SK-N-SH (cell line): ENCODE measurements at regions not wholly inside any gene's neighbourhood (a gene's known extent, or its start where the extent isn't known, plus 50 kb on each side); places are given as distances from the start of the nearest gene placed in this dataset.

ENCODE experiments used
- CTCF ChIA-PET: fragments of 300-600, 350-600 bp; formaldehyde crosslinking; extraction: SDS; loops from one replicate; lab custom pipeline; 2021; lab: Yijun Ruan, JAX
- POLR2A ChIA-PET: fragments of 350-600 bp; sonication (Branson Sonifier 250); formaldehyde crosslinking; extraction: SDS; loops from one replicate; lab custom pipeline; 2020; ENCODE audit warnings: antibody characterized with exemption, inconsistent platforms; lab: Yijun Ruan, JAX
- DNase-seq: peaks from one replicate; pipeline ENCODE4 v3.0.0; 2012
- H2AFZ ChIP-seq: fragments of 200-600 bp; sonication (generic); 2 replicates; pipeline ENCODE4 v1.8.1; 2016; ENCODE audit warnings: antibody characterized with exemption, mild to moderate bottlenecking, low read depth
- H3F3A ChIP-seq: fragments of 200-600 bp; sonication (generic); replicated peaks from 2 replicates; pipeline ENCODE3; 2016; ENCODE audit warnings: antibody characterized with exemption, mild to moderate bottlenecking; ENCODE audit not compliant: insufficient read depth
- H3K27ac ChIP-seq, 2 experiments: fragments of 200-500 bp in 1 of 2; fragments of 200-600 bp in 1 of 2; sonication (Bioruptor generic) in 1 of 2; sonication (generic), shearing (Covaris generic) in 1 of 2; 2 replicates each; pipeline versions ENCODE4 v1.5.1 to v1.6.1; 2014 to 2016; ENCODE audit warnings: low read depth in 2 of 2, inconsistent platforms in 1 of 2, low read length in 1 of 2, mild to moderate bottlenecking in 1 of 2, mixed read lengths in 1 of 2
- H3K27me3 ChIP-seq: fragments of 200-600 bp; sonication (generic), shearing (Covaris generic); 2 replicates; pipeline ENCODE4 v1.6.1; 2016; ENCODE audit warnings: mixed run types; ENCODE audit not compliant: insufficient read depth
- H3K36me3 ChIP-seq, 2 experiments: fragments of 200-500 bp in 1 of 2; fragments of 200-600 bp in 1 of 2; sonication (Bioruptor generic) in 1 of 2; sonication (generic) in 1 of 2; replicated peaks in 1 of 2; 2 replicates each; pipeline versions ENCODE3 to v1.5.1; 2014 to 2016; ENCODE audit warnings: low read length in 1 of 2, mild to moderate bottlenecking in 1 of 2; ENCODE audit not compliant: insufficient read depth in 2 of 2, control insufficient read depth in 1 of 2
- H3K4me1 ChIP-seq, 2 experiments: fragments of 200-500 bp in 1 of 2; fragments of 200-600 bp in 1 of 2; sonication (Bioruptor generic) in 1 of 2; sonication (generic), shearing (Covaris generic) in 1 of 2; 2 replicates each; pipeline versions ENCODE4 v1.5.1 to v1.6.1; 2014 to 2016; ENCODE audit warnings: low read depth in 1 of 2, low read length in 1 of 2, mixed run types in 1 of 2; ENCODE audit not compliant: insufficient read depth in 2 of 2, control insufficient read depth in 1 of 2
- H3K4me2 ChIP-seq: fragments of 200-600 bp; sonication (generic), shearing (Covaris generic); 2 replicates; pipeline ENCODE4 v1.6.1; 2017; ENCODE audit warnings: mixed run types
- H3K4me3 ChIP-seq, 2 experiments: fragments of 200-500 bp in 1 of 2; fragments of 200-600 bp in 1 of 2; sonication (Bioruptor generic) in 1 of 2; sonication (generic), shearing (Covaris generic) in 1 of 2; 2 replicates each; pipeline versions ENCODE4 v1.5.1 to v1.8.1; 2014 to 2016; ENCODE audit warnings: low read depth in 2 of 2, inconsistent platforms in 1 of 2, low read length in 1 of 2, mild to moderate bottlenecking in 1 of 2, mixed read lengths in 1 of 2, moderate library complexity in 1 of 2
- H3K79me2 ChIP-seq: fragments of 200-600 bp; sonication (generic); 2 replicates; pipeline ENCODE4 v1.8.1; 2017; ENCODE audit warnings: mild to moderate bottlenecking; ENCODE audit not compliant: insufficient read depth
- H3K9ac ChIP-seq: fragments of 200-600 bp; sonication (generic); 2 replicates; pipeline ENCODE4 v1.6.1; 2017; ENCODE audit warnings: mixed run types
- H3K9me2 ChIP-seq: fragments of 200-600 bp; sonication (generic); 2 replicates; pipeline ENCODE4 v1.6.1; 2017; ENCODE audit warnings: mixed run types
- H3K9me3 ChIP-seq: fragments of 200-600 bp; sonication (generic); 2 replicates; pipeline ENCODE4 v1.6.1; 2017; ENCODE audit warnings: mixed run types, mild to moderate bottlenecking, moderate library complexity
- H4K20me1 ChIP-seq: fragments of 200-600 bp; sonication (generic); 2 replicates; pipeline ENCODE4 v1.6.1; 2017; ENCODE audit warnings: mild to moderate bottlenecking, mixed run types; ENCODE audit not compliant: insufficient read depth
- CHD2 ChIP-seq: fragments of 150-350 bp; IDR thresholded peaks from 2 replicates; pipeline ENCODE4 v1.6.1; 2018; ENCODE audit warnings: low read length; ENCODE audit not compliant: partially characterized antibody
- ELF1 ChIP-seq: IDR thresholded peaks from 2 replicates; pipeline ENCODE4 v1.4.0; 2012
- EZH2phosphoT487 ChIP-seq: fragments of 200-600 bp; sonication (generic); IDR thresholded peaks from 2 replicates; pipeline ENCODE4 v1.6.1; 2017; ENCODE audit warnings: low read depth, mixed run types, mild to moderate bottlenecking, antibody characterized with exemption, moderate library complexity, borderline replicate concordance
- FOSL2 ChIP-seq: IDR thresholded peaks from 2 replicates; pipeline ENCODE4 v1.4.0; 2012; ENCODE audit warnings: low read depth, mild to moderate bottlenecking, moderate library complexity, borderline replicate concordance
- MXI1 ChIP-seq: IDR thresholded peaks from 2 replicates; pipeline ENCODE4 v1.6.1; 2012; ENCODE audit warnings: mild to moderate bottlenecking, low read depth, low read length, improper control_type of control experiment
- POLR2AphosphoS5 ChIP-seq: IDR thresholded peaks from 2 replicates; pipeline ENCODE4 v1.6.1; 2012; ENCODE audit warnings: low read depth, low read length
- RAD21 ChIP-seq: IDR thresholded peaks from 2 replicates; pipeline ENCODE4 v1.6.1; 2012; ENCODE audit warnings: mild to moderate bottlenecking, low read length
- RCOR1 ChIP-seq: fragments of 150-350 bp; IDR thresholded peaks from 2 replicates; pipeline ENCODE4 v1.6.1; 2017; ENCODE audit warnings: antibody characterized with exemption, low read length
- TAF1 ChIP-seq: IDR thresholded peaks from 2 replicates; pipeline ENCODE4 v1.6.1; 2012; ENCODE audit warnings: low read depth, mild to moderate bottlenecking, low read length, moderate library complexity, borderline replicate concordance
- TEAD4 ChIP-seq: IDR thresholded peaks from 2 replicates; pipeline ENCODE4 v1.4.0; 2012; ENCODE audit warnings: mild to moderate bottlenecking, borderline replicate concordance; ENCODE audit not compliant: insufficient read depth
- YY1 ChIP-seq: IDR thresholded peaks from 2 replicates; pipeline ENCODE4 v1.4.0; 2012; ENCODE audit warnings: low read depth, mild to moderate bottlenecking
- WGBS: methylation state at CpG from one replicate; pipeline ENCODE4 v1.1.6; 2017; ENCODE audit warnings: low lambda C conversion rate; 5-methylcytosine and 5-hydroxymethylcytosine counted together
- TF ChIP-seq, protein P1 (sequence below): IDR thresholded peaks from 2 replicates; pipeline ENCODE4 v1.4.0; 2012; ENCODE audit warnings: low read depth, borderline replicate concordance
- TF ChIP-seq, protein P2 (sequence below): IDR thresholded peaks from 2 replicates; pipeline ENCODE4 v1.6.1; 2012; ENCODE audit warnings: mild to moderate bottlenecking, low read depth, low read length, moderate library complexity
- TF ChIP-seq, protein P3 (sequence below): fragments of 200-600 bp; sonication (generic); IDR thresholded peaks from 2 replicates; pipeline ENCODE4 v1.6.1; 2017; ENCODE audit warnings: antibody characterized with exemption, mild to moderate bottlenecking, moderate library complexity
- TF ChIP-seq, protein P4 (sequence below): IDR thresholded peaks from 2 replicates; pipeline ENCODE4; 2012
- TF ChIP-seq, protein P5 (sequence below): IDR thresholded peaks from 2 replicates; pipeline ENCODE4 v1.4.0; 2012; ENCODE audit warnings: low read depth, borderline replicate concordance

DNA sequence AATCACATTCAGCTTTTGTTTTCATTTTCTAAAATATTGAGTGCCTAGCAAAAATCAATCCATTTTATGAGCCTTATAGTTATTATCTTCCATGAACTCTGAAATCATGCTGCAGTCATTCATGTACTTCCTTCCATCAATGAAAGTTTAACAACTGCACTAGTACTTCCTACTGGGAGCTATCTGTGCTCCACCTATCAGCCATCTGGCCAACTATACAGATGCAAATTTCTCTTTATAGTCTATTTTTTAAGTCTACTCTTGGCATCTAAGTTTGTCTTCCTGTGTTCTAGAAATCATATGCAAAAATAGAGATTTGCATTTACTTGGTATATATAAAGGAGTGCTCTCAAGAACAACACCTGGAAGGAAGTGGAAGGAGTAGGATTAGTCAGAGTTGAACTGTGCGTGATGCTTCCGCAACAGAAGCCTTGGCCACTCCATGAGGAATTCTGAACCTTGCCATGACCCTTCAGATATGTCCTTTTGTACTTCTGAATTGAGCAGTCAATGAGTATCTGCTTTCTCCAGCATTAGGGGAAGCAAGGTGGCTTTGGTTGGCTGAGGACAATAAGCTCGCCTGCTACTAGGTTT is 403.2 kb upstream of the ADAMTS5 start:
- H3K79me2 ChIP-seq = no peaks in the 10 kb centered on the region
- POLR2A ChIA-PET = no interaction called here
- CTCF ChIA-PET = no interaction called here
- H3K9me2 ChIP-seq = no peaks in the 10 kb centered on the region
- no peak for TF ChIP-seq YY1
- TF ChIP-seq TEAD4 = no peak
- TF ChIP-seq MXI1 = no peak
- TF ChIP-seq RCOR1 = no peak
- TF ChIP-seq, protein P1, sequence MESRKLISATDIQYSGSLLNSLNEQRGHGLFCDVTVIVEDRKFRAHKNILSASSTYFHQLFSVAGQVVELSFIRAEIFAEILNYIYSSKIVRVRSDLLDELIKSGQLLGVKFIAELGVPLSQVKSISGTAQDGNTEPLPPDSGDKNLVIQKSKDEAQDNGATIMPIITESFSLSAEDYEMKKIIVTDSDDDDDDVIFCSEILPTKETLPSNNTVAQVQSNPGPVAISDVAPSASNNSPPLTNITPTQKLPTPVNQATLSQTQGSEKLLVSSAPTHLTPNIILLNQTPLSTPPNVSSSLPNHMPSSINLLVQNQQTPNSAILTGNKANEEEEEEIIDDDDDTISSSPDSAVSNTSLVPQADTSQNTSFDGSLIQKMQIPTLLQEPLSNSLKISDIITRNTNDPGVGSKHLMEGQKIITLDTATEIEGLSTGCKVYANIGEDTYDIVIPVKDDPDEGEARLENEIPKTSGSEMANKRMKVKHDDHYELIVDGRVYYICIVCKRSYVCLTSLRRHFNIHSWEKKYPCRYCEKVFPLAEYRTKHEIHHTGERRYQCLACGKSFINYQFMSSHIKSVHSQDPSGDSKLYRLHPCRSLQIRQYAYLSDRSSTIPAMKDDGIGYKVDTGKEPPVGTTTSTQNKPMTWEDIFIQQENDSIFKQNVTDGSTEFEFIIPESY = no peak
- no peak for DNase-seq
- H3K4me2 ChIP-seq = no peak overlapping the region
- H2AFZ ChIP-seq = no peak overlapping the region
- no peaks in the 10 kb centered on the region for H3K36me3 ChIP-seq
- no peak overlapping the region for H3K27ac ChIP-seq
- no peaks in the 10 kb centered on the region for H3F3A ChIP-seq
- H3K4me3 ChIP-seq = no peak overlapping the region
- H3K27me3 ChIP-seq = no peaks in the 10 kb centered on the region
- 97% methylated on average over 3 of the region's 3 CpGs for WGBS
- H3K9me3 ChIP-seq = no peaks in the 10 kb centered on the region
- no peaks in the 10 kb centered on the region for H4K20me1 ChIP-seq
- H3K9ac ChIP-seq = no peak overlapping the region
- H3K4me1 ChIP-seq = peaks cover 0 to 10% of the 10 kb centered on the region in 2 experiments; a peak in 2 of 4 replicates

DNA sequence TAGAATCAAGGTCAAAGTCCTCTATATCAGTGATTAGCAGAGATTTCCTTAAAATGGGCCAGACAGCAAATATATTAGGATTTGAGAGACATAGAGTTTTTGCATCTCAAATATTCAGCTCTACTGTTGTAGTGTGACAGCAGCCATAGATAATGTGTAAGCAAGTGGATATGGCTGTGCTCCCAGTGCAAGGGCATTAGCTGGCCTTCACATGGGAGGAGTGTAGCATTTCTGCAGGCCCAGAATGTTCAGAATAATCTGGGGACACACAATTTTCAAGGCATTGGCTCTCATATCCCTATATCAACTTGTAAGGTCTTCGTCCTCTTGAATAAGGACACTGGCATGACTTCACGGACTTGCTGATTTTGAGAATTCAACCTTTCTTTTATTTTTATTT is 402.3 kb upstream of the ADAMTS5 start:
- no peak overlapping the region for H3K27ac ChIP-seq
- POLR2A ChIA-PET = no interaction called here
- no peak overlapping the region for H3K4me2 ChIP-seq
- H3K9ac ChIP-seq = no peak overlapping the region
- no peaks in the 10 kb centered on the region for H3K27me3 ChIP-seq
- no peak for DNase-seq
- H4K20me1 ChIP-seq = no peaks in the 10 kb centered on the region
- no peaks in the 10 kb centered on the region for H3K9me3 ChIP-seq
- WGBS = 76% methylated on average over 2 of the region's 2 CpGs
- H2AFZ ChIP-seq = no peak overlapping the region
- TF ChIP-seq ELF1 = no peak
- TF ChIP-seq, protein P2, sequence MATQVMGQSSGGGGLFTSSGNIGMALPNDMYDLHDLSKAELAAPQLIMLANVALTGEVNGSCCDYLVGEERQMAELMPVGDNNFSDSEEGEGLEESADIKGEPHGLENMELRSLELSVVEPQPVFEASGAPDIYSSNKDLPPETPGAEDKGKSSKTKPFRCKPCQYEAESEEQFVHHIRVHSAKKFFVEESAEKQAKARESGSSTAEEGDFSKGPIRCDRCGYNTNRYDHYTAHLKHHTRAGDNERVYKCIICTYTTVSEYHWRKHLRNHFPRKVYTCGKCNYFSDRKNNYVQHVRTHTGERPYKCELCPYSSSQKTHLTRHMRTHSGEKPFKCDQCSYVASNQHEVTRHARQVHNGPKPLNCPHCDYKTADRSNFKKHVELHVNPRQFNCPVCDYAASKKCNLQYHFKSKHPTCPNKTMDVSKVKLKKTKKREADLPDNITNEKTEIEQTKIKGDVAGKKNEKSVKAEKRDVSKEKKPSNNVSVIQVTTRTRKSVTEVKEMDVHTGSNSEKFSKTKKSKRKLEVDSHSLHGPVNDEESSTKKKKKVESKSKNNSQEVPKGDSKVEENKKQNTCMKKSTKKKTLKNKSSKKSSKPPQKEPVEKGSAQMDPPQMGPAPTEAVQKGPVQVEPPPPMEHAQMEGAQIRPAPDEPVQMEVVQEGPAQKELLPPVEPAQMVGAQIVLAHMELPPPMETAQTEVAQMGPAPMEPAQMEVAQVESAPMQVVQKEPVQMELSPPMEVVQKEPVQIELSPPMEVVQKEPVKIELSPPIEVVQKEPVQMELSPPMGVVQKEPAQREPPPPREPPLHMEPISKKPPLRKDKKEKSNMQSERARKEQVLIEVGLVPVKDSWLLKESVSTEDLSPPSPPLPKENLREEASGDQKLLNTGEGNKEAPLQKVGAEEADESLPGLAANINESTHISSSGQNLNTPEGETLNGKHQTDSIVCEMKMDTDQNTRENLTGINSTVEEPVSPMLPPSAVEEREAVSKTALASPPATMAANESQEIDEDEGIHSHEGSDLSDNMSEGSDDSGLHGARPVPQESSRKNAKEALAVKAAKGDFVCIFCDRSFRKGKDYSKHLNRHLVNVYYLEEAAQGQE = no peak
- TF ChIP-seq RAD21 = no peak
- no peak for TF ChIP-seq MXI1
- TF ChIP-seq TAF1 = no peak
- TF ChIP-seq, protein P3, sequence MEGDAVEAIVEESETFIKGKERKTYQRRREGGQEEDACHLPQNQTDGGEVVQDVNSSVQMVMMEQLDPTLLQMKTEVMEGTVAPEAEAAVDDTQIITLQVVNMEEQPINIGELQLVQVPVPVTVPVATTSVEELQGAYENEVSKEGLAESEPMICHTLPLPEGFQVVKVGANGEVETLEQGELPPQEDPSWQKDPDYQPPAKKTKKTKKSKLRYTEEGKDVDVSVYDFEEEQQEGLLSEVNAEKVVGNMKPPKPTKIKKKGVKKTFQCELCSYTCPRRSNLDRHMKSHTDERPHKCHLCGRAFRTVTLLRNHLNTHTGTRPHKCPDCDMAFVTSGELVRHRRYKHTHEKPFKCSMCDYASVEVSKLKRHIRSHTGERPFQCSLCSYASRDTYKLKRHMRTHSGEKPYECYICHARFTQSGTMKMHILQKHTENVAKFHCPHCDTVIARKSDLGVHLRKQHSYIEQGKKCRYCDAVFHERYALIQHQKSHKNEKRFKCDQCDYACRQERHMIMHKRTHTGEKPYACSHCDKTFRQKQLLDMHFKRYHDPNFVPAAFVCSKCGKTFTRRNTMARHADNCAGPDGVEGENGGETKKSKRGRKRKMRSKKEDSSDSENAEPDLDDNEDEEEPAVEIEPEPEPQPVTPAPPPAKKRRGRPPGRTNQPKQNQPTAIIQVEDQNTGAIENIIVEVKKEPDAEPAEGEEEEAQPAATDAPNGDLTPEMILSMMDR = no peak
- TF ChIP-seq, protein P4, sequence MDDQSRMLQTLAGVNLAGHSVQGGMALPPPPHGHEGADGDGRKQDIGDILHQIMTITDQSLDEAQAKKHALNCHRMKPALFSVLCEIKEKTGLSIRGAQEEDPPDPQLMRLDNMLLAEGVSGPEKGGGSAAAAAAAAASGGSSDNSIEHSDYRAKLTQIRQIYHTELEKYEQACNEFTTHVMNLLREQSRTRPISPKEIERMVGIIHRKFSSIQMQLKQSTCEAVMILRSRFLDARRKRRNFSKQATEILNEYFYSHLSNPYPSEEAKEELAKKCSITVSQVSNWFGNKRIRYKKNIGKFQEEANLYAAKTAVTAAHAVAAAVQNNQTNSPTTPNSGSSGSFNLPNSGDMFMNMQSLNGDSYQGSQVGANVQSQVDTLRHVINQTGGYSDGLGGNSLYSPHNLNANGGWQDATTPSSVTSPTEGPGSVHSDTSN = no peak
- TF ChIP-seq EZH2phosphoT487 = no peak
- no peak for TF ChIP-seq CHD2
- TF ChIP-seq POLR2AphosphoS5 = no peak
- no peak for TF ChIP-seq FOSL2
- TF ChIP-seq TEAD4 = no peak
- TF ChIP-seq, protein P5, sequence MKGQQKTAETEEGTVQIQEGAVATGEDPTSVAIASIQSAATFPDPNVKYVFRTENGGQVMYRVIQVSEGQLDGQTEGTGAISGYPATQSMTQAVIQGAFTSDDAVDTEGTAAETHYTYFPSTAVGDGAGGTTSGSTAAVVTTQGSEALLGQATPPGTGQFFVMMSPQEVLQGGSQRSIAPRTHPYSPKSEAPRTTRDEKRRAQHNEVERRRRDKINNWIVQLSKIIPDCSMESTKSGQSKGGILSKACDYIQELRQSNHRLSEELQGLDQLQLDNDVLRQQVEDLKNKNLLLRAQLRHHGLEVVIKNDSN = no peak
- no peak overlapping the region for H3K4me3 ChIP-seq
- H3F3A ChIP-seq = no peaks in the 10 kb centered on the region
- no peaks in the 10 kb centered on the region for H3K9me2 ChIP-seq
- H3K79me2 ChIP-seq = no peaks in the 10 kb centered on the region
- H3K36me3 ChIP-seq = no peaks in the 10 kb centered on the region
- peaks cover 0 to 10% of the 10 kb centered on the region in 2 experiments; a peak in 2 of 4 replicates for H3K4me1 ChIP-seq
- CTCF ChIA-PET = no interaction called here
